Activated CD8-positive, alpha-beta memory T cell treated with anti-CD3 and anti-CD28 coated beads, Interleukin-2, amount 10 ng/mL, durations not matched to agents 7 days and 5 days (primary cell): ENCODE measurements at regions not wholly inside any gene's neighbourhood (a gene's known extent, or its start where the extent isn't known, plus 50 kb on each side); places are given as distances from the start of the nearest gene placed in this dataset.

Experiments
- ATAC-seq: fragments of 150-1000 bp; cut with Tn5 transposase; one replicate; pipeline ENCODE4 v1.10.0; 2021; ENCODE audit warnings: moderate library complexity
- CTCF ChIA-PET: fragments of 350-600 bp; sonication (Branson Sonifier 250); formaldehyde crosslinking; loops from one replicate; lab custom pipeline; 2021; ENCODE audit warnings: antibody characterized with exemption; lab: Charles Lee
- DNase-seq: peaks from one replicate; pipeline ENCODE4 v3.0.0-alpha.2; 2020
- H3K27ac Mint-ChIP-seq: one replicate; pipeline ENCODE4 v1.8.0; 2021; ENCODE audit warnings: mild to moderate bottlenecking, mixed read lengths
- H3K27me3 Mint-ChIP-seq: one replicate; pipeline ENCODE4 v1.8.0; 2021; ENCODE audit warnings: mixed read lengths
- H3K36me3 Mint-ChIP-seq: one replicate; pipeline ENCODE4 v1.8.0; 2021; ENCODE audit warnings: mild to moderate bottlenecking, mixed read lengths
- H3K4me1 Mint-ChIP-seq: one replicate; pipeline ENCODE4 v1.8.0; 2021; ENCODE audit warnings: mixed read lengths
- H3K4me3 Mint-ChIP-seq: one replicate; pipeline ENCODE4 v1.8.0; 2021; ENCODE audit warnings: mild to moderate bottlenecking, moderate library complexity, mixed read lengths
- H3K9me3 Mint-ChIP-seq: one replicate; pipeline ENCODE4 v1.8.0; 2022; ENCODE audit warnings: low read depth, mixed read lengths

DNA sequence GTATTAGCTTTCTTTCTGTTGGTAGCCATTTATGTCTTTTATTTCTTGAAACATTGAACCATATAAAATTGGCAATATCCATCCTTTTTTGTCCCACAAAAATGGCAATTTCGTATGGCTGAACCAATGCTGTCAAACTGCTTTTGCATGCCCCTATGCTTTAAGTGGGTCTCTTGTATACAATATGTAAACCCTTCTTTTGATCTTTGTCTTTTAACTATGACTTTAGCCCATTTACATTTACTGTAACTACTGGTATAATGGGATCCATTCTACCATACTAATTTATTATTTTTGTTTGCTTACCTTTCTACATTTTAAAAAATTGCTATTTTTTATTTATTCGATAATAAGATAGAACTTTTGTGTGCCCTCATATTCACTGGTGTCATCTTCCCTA lies 93.4 kb downstream of the TENT4A start:
- Mint-ChIP-seq H3K36me3 (no peaks in the 10 kb centered on the region), H3K4me1 (no peaks in the 10 kb centered on the region), H3K27me3 (peaks cover 27% of the 10 kb centered on the region), H3K9me3 (peaks cover 2% of the 10 kb centered on the region), H3K27ac (no peak overlapping the region), H3K4me3 (no peak overlapping the region)
- CTCF ChIA-PET, result no interaction called here
- no peak for DNase-seq
- no peak for ATAC-seq

DNA sequence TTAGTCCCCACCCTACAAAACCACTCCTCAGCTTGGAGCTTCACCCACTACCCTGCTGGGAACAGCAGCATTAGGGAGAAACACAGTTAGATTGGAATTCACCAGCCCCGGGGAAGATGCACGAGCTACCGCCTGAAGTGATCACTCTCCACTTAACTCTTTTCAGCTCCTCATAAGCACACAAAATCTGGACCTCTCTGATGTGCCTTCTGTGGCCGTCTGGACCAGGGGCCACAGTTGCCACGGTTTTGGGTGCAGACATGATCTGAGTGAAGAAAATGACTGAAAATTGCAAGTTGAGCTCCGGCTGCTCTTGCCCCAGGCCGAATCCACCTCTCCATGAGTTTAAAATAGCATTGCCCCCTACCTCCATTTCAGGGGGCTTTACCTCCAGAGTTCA lies 95.2 kb downstream of the TENT4A start:
- DNase-seq, result no peak
- no peaks in the 10 kb centered on the region for H3K36me3 Mint-ChIP-seq
- no peaks in the 10 kb centered on the region for H3K4me1 Mint-ChIP-seq
- H3K27ac Mint-ChIP-seq, result no peak overlapping the region
- H3K4me3 Mint-ChIP-seq, result no peak overlapping the region
- peaks cover 27% of the 10 kb centered on the region for H3K27me3 Mint-ChIP-seq
- peaks cover 2% of the 10 kb centered on the region for H3K9me3 Mint-ChIP-seq
- ATAC-seq, result no peak
- CTCF ChIA-PET, result interaction anchor here (1.3 kb wide), 1 partner anchor 12 kb away, joined by 4 read pairs; no protein-coding TSS in a partner anchor

DNA sequence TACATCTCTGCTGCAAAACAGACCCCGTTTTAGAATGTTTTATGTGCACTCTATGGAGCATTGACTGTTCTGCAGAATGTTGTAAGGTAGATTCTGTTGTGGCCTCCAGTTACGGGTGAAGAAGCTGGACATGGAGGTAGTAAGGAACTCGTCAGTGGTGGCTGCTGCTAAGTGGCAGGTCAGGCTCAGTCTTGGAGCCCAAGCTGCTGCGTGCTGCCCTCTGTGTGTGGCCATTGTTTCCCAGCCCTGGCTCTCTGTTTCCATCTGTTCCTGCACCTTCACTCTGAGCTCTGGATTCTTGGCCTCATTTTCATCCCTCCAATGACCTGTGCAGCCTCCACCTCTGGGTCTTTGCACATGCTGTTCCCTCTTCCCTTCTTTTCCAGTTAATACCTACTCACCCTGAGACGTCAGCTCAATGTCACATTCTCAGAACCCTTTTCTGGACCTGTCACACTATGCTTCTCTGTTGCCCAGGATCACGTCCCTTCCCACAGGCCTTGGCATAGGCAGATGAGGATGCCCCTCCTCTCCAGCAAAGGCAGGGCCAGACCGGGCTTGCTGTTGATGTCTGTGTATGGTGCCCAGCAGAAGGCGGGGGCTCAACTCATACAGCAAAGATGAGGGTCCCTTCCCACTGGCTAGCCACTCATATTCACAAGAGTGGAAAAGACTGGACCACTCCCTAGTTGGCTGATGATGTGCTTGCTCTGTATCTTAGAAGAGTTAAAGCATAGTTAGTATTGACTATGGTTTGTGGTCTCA lies 97.6 kb downstream of the TENT4A start:
- Mint-ChIP-seq H3K4me1 (no peaks in the 10 kb centered on the region), H3K9me3 (peaks cover 2% of the 10 kb centered on the region), H3K27ac (no peak overlapping the region), H3K36me3 (no peaks in the 10 kb centered on the region), H3K27me3 (peaks cover 19% of the 10 kb centered on the region), H3K4me3 (no peak overlapping the region)
- CTCF ChIA-PET, result no interaction called here
- DNase-seq, result no peak
- ATAC-seq, result no peak

DNA sequence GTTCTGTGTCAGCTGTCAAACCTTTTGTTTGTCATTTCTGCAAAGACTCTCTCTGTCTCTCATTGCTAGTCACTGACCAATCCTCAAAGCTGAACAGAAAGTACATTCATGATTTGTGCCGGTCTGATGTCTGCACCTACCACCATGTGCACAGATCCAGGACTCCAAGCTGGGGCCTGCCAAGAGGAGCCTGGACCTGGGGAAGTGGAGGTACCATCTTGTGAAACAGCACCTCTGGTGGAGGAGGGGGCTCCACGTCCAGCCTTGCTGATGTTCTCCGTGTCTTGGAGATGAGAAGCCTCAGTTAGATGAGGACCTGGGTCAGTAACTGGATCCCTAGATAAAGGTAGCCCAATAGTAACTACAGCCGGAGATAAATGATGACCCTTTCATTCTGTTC lies 98.9 kb downstream of the TENT4A start:
- CTCF ChIA-PET, result no interaction called here
- ATAC-seq (no peak), DNase-seq (no peak)
- H3K9me3 Mint-ChIP-seq, result no peaks in the 10 kb centered on the region
- H3K27ac Mint-ChIP-seq, result no peak overlapping the region
- peaks cover 13% of the 10 kb centered on the region for H3K27me3 Mint-ChIP-seq
- no peaks in the 10 kb centered on the region for H3K36me3 Mint-ChIP-seq
- no peak overlapping the region for H3K4me3 Mint-ChIP-seq
- H3K4me1 Mint-ChIP-seq, result no peaks in the 10 kb centered on the region

DNA sequence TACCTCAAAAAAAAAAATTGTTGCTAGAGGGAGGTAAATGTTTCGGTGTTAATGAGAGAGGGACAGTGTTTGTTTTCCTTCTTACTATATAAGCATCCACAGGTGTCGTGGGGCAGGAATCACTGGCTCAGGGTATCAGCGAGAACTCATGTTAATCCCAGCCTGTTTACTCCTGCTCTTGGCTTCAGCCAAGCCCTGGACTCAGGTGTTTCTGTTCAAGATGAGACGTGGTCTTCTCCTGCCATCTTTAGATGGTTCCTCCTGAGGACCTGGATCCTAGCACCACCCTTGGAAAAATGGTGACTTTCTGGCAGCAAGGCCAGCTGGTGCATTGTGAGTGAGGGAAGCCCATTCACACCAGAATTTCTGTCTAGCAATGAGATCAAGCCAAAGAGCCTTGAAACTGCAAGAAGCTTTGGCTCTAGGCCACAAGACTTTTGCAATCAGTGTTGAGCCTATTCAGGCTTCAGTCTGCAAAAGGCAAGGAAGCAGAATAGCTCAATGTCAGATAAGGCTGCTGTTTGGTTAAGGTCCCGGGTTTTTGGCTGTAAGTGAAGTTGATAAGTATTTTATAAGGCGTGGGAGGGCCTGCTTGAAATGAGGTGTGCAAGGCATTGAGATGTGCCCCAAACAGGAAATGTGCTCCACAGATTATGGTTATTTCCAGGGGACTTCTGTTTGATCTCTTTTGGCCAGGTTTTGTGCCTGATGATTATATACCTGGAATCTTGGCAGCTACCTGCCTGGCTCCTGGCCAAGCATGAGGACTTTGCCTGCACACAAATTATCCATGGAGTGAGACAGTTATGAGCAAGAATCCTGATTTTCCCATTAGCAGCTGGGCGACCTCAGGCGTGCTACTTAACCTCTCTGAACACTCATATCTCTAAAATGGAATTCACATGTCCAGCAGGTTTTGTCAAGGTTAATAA lies 99.8 kb downstream of the TENT4A start:
- Mint-ChIP-seq H3K36me3 (no peaks in the 10 kb centered on the region), H3K4me1 (no peaks in the 10 kb centered on the region), H3K4me3 (no peak overlapping the region), H3K27me3 (peaks cover 10% of the 10 kb centered on the region), H3K9me3 (no peaks in the 10 kb centered on the region), H3K27ac (no peak overlapping the region)
- ATAC-seq (no peak), DNase-seq (no peak)
- CTCF ChIA-PET, result interaction anchor here (1.7 kb wide), 1 partner anchor 9 kb away, joined by 5 read pairs; no protein-coding TSS in a partner anchor

DNA sequence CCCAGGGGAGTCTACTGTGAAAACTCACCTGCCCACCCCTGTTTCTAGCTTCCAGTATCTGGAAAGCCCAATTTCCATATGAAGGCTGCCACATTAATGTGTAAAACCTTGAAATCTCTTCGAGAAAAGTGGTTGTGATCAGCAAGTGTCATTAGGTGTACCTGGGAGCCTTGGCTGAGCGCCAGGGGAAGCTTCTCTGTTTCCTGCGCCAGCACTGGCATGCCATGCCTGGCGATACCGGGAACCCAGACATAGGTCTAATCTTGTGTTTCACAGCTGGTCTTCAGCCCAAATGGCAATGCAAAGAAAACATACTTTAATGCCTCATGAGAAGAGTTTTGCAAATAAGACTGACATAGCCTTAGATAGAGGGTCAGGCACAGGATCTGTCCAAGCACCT lies 101.6 kb downstream of the TENT4A start:
- ATAC-seq, result no peak
- peaks cover 12% of the 10 kb centered on the region for H3K27me3 Mint-ChIP-seq
- no peaks in the 10 kb centered on the region for H3K9me3 Mint-ChIP-seq
- CTCF ChIA-PET, result interaction anchor here (0.6 kb wide), 1 partner anchor 593 kb away, joined by 4 read pairs; no protein-coding TSS in a partner anchor
- H3K4me3 Mint-ChIP-seq, result no peak overlapping the region
- no peak overlapping the region for H3K27ac Mint-ChIP-seq
- no peak for DNase-seq
- H3K36me3 Mint-ChIP-seq, result no peaks in the 10 kb centered on the region
- no peaks in the 10 kb centered on the region for H3K4me1 Mint-ChIP-seq

DNA sequence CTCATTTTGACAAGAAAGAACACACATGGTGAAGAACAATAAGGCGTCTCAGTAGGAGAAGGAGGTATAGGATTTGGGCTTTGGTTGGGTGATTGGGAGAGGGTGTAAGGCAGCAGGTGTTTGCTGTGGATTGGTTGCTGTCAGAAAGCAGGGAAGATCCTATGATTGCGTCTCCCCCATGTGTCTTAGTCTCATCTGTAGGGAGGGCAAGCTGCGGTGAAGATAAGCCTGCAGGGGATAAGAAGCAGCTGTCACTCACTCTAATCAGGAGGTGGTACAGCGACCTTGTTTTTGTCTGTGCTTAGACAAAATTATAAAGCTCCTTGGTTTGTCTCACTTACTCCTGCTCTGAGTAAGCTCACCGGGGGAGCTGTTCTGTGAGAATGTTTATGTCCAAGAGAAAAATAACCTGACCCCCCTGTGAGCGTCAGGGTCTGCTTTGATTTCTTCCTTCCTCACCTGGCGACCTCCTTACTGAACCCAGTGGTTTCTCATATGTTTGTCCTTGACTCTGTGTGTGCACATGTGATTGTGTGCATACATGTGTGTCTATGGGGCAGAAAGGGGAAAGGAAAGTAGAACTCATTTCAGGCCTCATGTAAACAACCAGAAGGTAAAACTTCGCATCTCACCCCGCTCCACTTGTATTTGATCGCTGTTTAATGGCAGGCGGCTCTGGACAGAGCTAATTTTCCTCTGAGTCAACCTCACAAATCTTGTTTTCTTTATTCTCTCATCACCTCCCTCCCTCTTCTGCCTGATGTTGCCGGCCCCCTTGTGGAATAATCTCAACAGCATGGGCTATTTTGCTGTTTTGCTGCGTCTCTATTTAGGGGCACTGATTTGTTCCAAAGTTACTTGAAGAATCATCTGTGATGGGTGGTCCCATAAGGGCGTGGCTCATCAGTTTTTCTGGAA lies 105.6 kb downstream of the TENT4A start:
- Mint-ChIP-seq H3K27ac (no peak overlapping the region), H3K4me1 (peaks cover 2% of the 10 kb centered on the region), H3K4me3 (no peak overlapping the region), H3K9me3 (peaks cover 2% of the 10 kb centered on the region), H3K27me3 (peaks cover 32% of the 10 kb centered on the region), H3K36me3 (no peaks in the 10 kb centered on the region)
- CTCF ChIA-PET, result interaction anchor here (0.9 to 4.6 kb wide), 4 partner anchors 18 to 936 kb away, joined by 3 to 15 read pairs (median 10); no protein-coding TSS in a partner anchor
- ATAC-seq (no peak), DNase-seq (no peak)

DNA sequence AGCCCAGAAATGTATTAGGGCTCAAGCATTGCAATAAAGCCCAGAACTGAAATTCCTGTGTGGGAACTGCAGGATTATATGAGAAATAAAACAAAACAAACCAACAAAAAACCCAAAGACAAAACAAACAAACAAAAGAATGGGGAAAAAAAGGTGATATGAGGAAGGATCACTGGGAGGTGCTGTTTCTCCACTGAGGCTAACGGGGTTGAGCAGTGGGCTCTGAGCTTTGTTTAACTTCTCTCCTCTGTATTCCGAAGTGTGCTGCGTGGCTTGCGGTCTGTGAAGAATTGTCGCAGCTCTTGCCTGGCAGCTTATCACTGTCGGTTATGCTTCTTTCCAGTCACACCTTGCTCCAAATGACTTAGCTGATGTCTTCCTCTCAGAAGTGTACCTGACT lies 106.3 kb downstream of the TENT4A start:
- Mint-ChIP-seq H3K36me3 (no peaks in the 10 kb centered on the region), H3K27me3 (peaks cover 37% of the 10 kb centered on the region), H3K4me3 (no peak overlapping the region), H3K27ac (no peak overlapping the region), H3K9me3 (peaks cover 2% of the 10 kb centered on the region), H3K4me1 (peaks cover 2% of the 10 kb centered on the region)
- CTCF ChIA-PET, result interaction anchor here (1.6 to 4.6 kb wide), 7 partner anchors 10 to 927 kb away, joined by 4 to 15 read pairs (median 8); no protein-coding TSS in a partner anchor
- ATAC-seq (no peak), DNase-seq (no peak)

DNA sequence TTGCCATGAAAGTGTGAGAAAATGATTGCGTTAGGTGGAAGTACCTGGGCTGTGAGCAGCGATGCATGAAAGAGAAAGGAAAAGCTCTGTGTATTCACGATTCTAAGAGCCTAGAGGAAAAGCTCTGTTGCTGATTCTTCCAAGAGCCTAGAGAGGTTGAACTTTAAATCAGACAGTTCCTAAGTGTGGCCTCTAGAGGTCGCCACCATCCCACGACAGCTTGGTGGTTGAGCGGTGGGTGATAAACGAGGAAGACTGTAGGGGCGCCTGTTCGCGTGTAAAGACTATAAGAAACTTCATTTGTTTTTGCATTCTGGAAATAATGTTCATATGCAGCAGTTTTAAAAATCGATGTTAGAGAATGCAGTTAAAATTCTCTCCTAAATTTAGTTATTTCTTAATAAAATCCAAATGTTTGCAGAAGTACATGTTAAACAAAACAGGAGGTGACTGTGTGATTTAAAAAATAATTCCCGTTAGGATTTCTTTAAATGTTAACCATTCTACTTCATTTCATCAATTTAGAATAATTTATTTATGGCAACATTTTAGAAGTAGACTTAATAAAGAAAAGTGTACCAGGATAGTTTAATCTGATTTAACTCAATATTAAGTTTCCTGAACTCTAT lies 107.7 kb downstream of the TENT4A start:
- H3K9me3 Mint-ChIP-seq, result peaks cover 2% of the 10 kb centered on the region
- H3K27ac Mint-ChIP-seq, result no peak overlapping the region
- no peak overlapping the region for H3K4me3 Mint-ChIP-seq
- peaks cover 34% of the 10 kb centered on the region for H3K27me3 Mint-ChIP-seq
- peak; percentile 69 for ATAC-seq
- H3K36me3 Mint-ChIP-seq, result no peaks in the 10 kb centered on the region
- peaks cover 2% of the 10 kb centered on the region for H3K4me1 Mint-ChIP-seq
- DNase-seq, result peak; percentile 72
- CTCF ChIA-PET, result interaction anchor here (0.6 to 4.6 kb wide), 18 partner anchors 9 to 1039 kb away, joined by 3 to 15 read pairs (median 4); no protein-coding TSS in a partner anchor

DNA sequence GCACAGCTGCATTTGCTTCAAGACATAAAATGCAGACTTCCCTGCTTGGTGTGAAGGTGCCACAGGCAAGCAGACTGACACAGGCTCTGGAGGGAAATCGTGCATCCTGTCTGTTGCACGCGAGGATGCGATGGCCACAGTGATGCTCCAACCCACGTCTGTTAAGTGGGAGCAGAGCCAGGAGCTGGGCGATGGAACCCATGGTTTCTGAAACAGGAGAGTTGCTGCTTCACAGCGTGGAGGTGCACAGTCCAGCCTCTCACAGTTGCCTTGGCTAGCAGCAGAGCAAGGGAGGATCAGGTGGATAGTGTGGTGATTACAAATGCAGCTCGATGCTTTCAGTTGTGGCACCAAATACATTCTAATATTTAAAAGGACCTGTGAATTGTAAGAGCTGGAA lies 108.8 kb downstream of the TENT4A start:
- H3K4me1 Mint-ChIP-seq, result peaks cover 2% of the 10 kb centered on the region
- no peak for DNase-seq

DNA sequence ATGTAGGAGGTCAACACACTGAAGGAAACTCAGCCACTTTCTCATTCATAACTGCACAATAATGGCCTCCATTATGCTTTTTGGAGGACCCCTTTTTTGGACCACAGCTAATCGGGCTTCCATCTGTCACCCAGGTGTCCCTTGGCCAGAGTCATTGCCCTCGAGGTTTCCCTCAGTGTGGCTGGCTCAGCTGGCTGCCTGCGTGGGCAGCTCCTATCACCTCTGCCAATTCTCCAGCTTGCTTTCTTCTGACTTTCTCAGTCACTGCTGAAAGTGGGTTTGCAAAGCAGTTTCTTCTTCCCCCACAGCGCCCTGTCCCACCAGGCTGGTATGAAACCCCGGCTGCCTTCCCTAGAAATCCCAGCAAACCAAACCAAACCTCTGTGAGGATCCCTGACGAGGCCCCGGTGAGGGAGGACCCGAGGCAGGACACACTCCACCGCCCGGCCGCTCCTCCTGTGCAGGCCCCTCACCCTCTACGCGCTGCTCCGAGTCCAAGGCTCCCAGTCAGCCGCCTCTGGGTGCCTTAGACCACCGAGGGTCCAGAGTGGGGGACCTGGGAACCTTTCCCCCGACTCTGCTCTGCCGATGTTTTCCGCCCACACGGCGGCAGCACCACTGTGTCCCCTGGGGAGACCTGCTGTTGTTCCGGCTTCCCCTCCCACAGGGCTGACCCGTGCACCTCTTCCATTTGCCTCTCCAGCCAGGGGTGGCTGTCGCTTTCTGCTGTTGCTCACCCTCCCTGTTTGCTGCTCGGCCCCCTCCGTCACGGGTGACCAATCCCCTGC lies 109.5 kb downstream of the TENT4A start:
- H3K27me3 Mint-ChIP-seq, result peaks cover 36% of the 10 kb centered on the region
- H3K36me3 Mint-ChIP-seq, result no peaks in the 10 kb centered on the region
- no peak for DNase-seq
- peaks cover 8% of the 10 kb centered on the region for H3K4me1 Mint-ChIP-seq
- no peak overlapping the region for H3K27ac Mint-ChIP-seq
- H3K4me3 Mint-ChIP-seq, result no peak overlapping the region
- no peak for ATAC-seq
- CTCF ChIA-PET, result interaction anchor here (1.5 to 4.6 kb wide), 2 partner anchors 9 to 14 kb away, joined by 5 to 14 read pairs; no protein-coding TSS in a partner anchor
- peaks cover 2% of the 10 kb centered on the region for H3K9me3 Mint-ChIP-seq

More for the DNA sequence above, 108.8 kb downstream of the TENT4A start:
- Mint-ChIP-seq H3K27me3 (peaks cover 36% of the 10 kb centered on the region), H3K9me3 (peaks cover 2% of the 10 kb centered on the region), H3K27ac (no peak overlapping the region), H3K36me3 (no peaks in the 10 kb centered on the region), H3K4me3 (no peak overlapping the region)
- no peak for ATAC-seq
- CTCF ChIA-PET, result interaction anchor here (1.5 to 4.6 kb wide), 4 partner anchors 8 to 995 kb away, joined by 5 to 14 read pairs (median 7); no protein-coding TSS in a partner anchor
